GM06990 (cell line): ENCODE measurements at regions not wholly inside any gene's neighbourhood (a gene's known extent, or its start where the extent isn't known, plus 50 kb on each side); places are given as distances from the start of the nearest gene placed in this dataset.

Source experiments
- DNase-seq: peaks from one replicate; pipeline ENCODE4 v3.0.0-alpha.2; 2011; ENCODE audit not compliant: insufficient read length; ENCODE audit errors: extremely low read depth
- H3K27me3 ChIP-seq: replicated peaks from 2 replicates; pipeline ENCODE4 v1.6.0; 2011; ENCODE audit warnings: low read length; ENCODE audit not compliant: control insufficient read depth, insufficient read depth
- H3K36me3 ChIP-seq: 2 replicates; pipeline ENCODE4 v1.5.1; 2011; ENCODE audit warnings: low read length; ENCODE audit not compliant: control insufficient read depth, insufficient read depth
- H3K4me3 ChIP-seq: replicated peaks from 2 replicates; pipeline ENCODE4 v1.5.1; 2011; ENCODE audit warnings: low read depth, mild to moderate bottlenecking, control low read depth, low read length
- TF ChIP-seq, protein P1 (sequence below): IDR thresholded peaks from 2 replicates; pipeline ENCODE4 v1.5.1; 2011; ENCODE audit warnings: low read length, control low read depth, mild to moderate bottlenecking, inconsistent platforms; ENCODE audit not compliant: insufficient read depth, poor library complexity, severe bottlenecking

DNA sequence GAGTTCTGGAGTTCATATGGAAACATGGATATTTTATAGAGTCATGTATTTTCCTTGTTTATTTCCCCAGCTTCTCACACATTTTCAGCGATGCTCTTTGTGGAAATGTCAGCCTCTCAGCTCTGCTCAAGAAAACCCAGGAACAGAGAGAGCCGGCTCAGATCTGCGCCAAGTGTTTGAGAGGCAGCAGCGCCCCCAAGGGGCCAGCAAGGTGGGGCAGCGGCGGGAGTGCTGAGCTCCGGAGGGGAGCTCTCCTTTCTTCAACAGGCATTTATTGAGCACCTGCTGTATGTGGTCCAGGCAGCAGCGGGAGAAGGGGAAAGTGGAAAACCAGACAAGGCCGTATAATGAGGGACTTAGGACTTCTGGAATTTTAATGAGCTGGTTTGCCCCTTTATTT, 421.1 kb upstream of the C16orf82 start:
- TF ChIP-seq, protein P1, sequence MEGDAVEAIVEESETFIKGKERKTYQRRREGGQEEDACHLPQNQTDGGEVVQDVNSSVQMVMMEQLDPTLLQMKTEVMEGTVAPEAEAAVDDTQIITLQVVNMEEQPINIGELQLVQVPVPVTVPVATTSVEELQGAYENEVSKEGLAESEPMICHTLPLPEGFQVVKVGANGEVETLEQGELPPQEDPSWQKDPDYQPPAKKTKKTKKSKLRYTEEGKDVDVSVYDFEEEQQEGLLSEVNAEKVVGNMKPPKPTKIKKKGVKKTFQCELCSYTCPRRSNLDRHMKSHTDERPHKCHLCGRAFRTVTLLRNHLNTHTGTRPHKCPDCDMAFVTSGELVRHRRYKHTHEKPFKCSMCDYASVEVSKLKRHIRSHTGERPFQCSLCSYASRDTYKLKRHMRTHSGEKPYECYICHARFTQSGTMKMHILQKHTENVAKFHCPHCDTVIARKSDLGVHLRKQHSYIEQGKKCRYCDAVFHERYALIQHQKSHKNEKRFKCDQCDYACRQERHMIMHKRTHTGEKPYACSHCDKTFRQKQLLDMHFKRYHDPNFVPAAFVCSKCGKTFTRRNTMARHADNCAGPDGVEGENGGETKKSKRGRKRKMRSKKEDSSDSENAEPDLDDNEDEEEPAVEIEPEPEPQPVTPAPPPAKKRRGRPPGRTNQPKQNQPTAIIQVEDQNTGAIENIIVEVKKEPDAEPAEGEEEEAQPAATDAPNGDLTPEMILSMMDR, result peak; percentile 54
- no peaks in the 10 kb centered on the region for H3K27me3 ChIP-seq
- no peaks in the 10 kb centered on the region for H3K36me3 ChIP-seq
- no peak for DNase-seq
- H3K4me3 ChIP-seq, result no peak overlapping the region

DNA sequence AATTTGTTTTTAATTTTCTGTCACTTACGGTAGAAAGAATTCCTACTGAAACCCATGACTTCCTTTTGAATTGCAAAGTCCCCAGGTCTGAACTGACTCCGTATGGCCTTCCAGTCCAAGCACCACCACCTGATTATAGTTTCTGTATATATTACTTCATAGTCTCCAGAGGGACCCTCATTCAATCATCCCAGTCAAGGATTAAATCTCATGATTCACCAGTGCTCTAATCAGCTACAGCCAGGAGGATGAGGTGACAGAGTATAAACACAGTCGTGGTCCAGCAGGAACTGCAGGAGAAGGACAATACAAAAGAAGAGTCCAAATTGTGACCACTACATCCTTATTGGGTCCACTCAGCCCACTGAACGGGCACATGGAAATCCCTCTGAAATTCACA, 418.9 kb upstream of the C16orf82 start:
- H3K27me3 ChIP-seq, result no peaks in the 10 kb centered on the region
- DNase-seq, result no peak
- no peak overlapping the region for H3K4me3 ChIP-seq
- no peaks in the 10 kb centered on the region for H3K36me3 ChIP-seq
- TF ChIP-seq, protein P1, result no peak

DNA sequence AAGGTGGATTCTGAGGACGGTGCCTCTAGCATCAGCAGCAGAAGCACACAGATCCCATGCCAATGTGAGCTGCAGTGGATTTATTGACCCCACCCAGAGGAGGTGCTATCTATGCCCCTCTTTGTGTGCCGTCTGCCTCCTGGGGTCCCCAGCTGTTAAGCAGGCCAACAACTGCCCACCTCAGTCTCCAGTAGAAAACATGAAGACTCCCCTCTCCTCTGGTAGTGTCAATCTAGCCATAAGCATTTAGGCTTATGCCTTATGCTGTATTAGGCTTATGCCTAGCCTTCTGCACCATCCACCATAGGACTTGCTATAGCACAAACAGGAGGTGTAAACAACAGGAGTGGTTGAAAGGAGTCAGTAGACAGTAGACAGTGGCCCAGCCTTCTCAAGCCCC, 417.9 kb upstream of the C16orf82 start:
- no peak for DNase-seq
- H3K36me3 ChIP-seq, result no peaks in the 10 kb centered on the region
- H3K4me3 ChIP-seq, result no peak overlapping the region
- H3K27me3 ChIP-seq, result no peaks in the 10 kb centered on the region
- TF ChIP-seq, protein P1, result no peak

DNA sequence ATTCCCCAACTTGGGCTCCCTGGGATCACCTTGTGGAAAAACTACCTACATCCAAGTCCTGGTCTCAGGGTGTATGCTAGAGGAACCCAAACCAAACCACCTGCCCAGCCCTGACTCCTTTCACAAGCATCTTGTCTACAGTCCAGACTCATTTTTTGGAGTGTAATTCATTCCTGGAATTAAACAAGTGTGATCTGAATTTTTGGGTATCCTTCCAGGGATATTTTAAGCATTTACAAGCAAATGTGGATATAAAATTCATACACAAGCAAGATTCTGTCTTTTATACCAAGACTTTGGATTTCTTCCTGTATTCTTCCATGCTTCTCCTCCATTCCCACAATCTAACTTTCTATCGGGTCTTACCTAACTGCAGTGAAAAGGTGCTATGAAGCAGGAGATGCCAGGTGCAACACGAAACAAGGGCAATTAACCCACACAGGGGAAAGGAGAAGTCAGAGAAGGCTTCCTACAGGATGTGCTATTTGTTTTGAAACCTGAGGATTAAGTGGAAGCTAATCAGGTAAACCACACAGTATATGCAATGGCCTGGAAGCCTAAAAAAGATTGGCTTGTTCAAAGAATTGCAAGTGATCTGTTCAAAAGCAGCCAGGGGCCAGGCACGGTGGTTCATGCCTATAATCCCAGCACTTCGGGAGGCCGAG, 417.2 kb upstream of the C16orf82 start:
- DNase-seq, result no peak
- TF ChIP-seq, protein P1, result no peak
- Histone ChIP-seq H3K4me3 (no peak overlapping the region), H3K27me3 (no peaks in the 10 kb centered on the region), H3K36me3 (no peaks in the 10 kb centered on the region)

DNA sequence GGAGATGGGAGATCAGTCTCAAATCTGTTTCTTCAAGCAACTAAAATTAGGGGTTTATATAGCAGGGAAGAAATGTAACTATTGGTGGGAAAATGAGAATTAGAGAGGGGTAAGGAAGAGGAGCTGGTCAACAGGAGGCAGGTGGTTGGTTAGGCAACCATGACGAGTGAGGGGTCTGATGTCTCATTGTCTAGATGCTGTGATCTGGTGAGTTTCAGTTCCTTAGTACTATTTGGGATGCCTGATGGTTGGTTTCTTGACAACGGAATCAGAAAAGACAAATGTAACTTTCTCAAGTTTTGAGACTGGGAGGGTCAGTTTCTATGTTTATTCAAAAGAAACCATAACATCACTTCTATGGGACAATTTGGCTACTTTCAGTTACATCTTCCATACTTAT, 415.3 kb upstream of the C16orf82 start:
- Histone ChIP-seq H3K36me3 (no peaks in the 10 kb centered on the region), H3K4me3 (no peak overlapping the region), H3K27me3 (no peaks in the 10 kb centered on the region)
- no peak for DNase-seq
- TF ChIP-seq, protein P1, result no peak

DNA sequence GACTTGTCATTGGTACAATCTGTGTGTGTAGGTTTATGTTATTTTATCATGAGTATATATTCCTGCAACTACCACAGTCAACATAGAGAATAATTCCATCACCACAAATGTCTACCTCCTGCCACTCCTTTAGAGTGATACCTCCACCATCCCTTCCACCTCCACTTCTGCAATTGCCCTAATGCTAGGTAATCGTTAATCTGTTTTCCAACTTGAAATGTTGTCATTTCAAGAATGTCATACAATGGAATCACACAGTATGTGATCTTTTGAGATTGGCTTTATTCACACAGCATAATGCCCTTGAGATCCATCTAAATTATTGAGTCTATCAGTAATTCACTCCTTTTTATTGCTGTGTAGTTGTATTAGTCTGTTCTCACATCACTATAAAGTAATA, 414.8 kb upstream of the C16orf82 start:
- H3K27me3 ChIP-seq, result no peaks in the 10 kb centered on the region
- no peak for DNase-seq
- no peak overlapping the region for H3K4me3 ChIP-seq
- H3K36me3 ChIP-seq, result no peaks in the 10 kb centered on the region
- TF ChIP-seq, protein P1, result no peak
